ENCODE measurements at regions not wholly inside any gene's neighbourhood (a gene's known extent, or its start where the extent isn't known, plus 50 kb on each side); places are given as distances from the start of the nearest gene placed in this dataset.

- no peak for TF ChIP-seq EZH2 (IDR thresholded peaks at IDR 0.05)
- TF ChIP-seq POLR2AphosphoS5 (IDR thresholded peaks at IDR 0.05; ENCODE audit: borderline replicate concordance, low read depth, low read length): no peak
- no peak for TF ChIP-seq FOXP2 (optimal IDR thresholded peaks at IDR 0.05; ENCODE audit: control extremely low read depth, extremely low read length, insufficient read depth)
These were observed 149.3 kb upstream of the MPDZ start for GRCh38 chr9:13428766-13429165.

Measured in SK-N-MC (cell line).